Loucy (cell line): ENCODE measurements at regions not wholly inside any gene's neighbourhood (a gene's known extent, or its start where the extent isn't known, plus 50 kb on each side); places are given as distances from the start of the nearest gene placed in this dataset.

ENCODE experiments used
- H2AFZ ChIP-seq: fragments of 200-600 bp; sonication (generic); 2 replicates; pipeline ENCODE4 v1.6.0; 2016; ENCODE audit warnings: antibody characterized with exemption, mild to moderate bottlenecking, low read length, moderate library complexity
- H3F3A ChIP-seq: fragments of 200-600 bp; 2 replicates; pipeline ENCODE4 v1.6.0; 2016; ENCODE audit warnings: antibody characterized with exemption, low read depth, mild to moderate bottlenecking
- H3K27me3 ChIP-seq: fragments of 200-600 bp; sonication (generic); 2 replicates; pipeline ENCODE4 v1.6.1; 2014; ENCODE audit warnings: low read length, mild to moderate bottlenecking; ENCODE audit not compliant: insufficient read depth, poor library complexity, severe bottlenecking
- H3K36me3 ChIP-seq: fragments of 200-600 bp; sonication (generic); 2 replicates; pipeline ENCODE4 v1.6.1; 2016; ENCODE audit warnings: low read length; ENCODE audit not compliant: insufficient read depth
- H3K4me1 ChIP-seq: fragments of 200-600 bp; sonication (generic); 2 replicates; pipeline ENCODE4 v1.5.1; 2014; ENCODE audit warnings: low read length, mild to moderate bottlenecking; ENCODE audit not compliant: insufficient read depth, poor library complexity, severe bottlenecking
- H3K4me2 ChIP-seq: fragments of 200-600 bp; sonication (generic); 2 replicates; pipeline ENCODE4 v1.6.0; 2014; ENCODE audit warnings: antibody characterized with exemption, low read length, low read depth, mild to moderate bottlenecking; ENCODE audit not compliant: poor library complexity, severe bottlenecking
- H3K4me3 ChIP-seq: fragments of 200-600 bp; sonication (generic); 2 replicates; pipeline ENCODE4 v1.5.1; 2014; ENCODE audit warnings: low read length, mild to moderate bottlenecking, mixed read lengths; ENCODE audit not compliant: poor library complexity, severe bottlenecking
- H3K79me2 ChIP-seq: fragments of 200-600 bp; sonication (generic); 2 replicates; pipeline ENCODE4 v1.6.1; 2014; ENCODE audit warnings: low read length; ENCODE audit not compliant: insufficient read depth
- H3K9ac ChIP-seq: fragments of 200-600 bp; sonication (generic); 2 replicates; pipeline ENCODE4 v1.6.0; 2014; ENCODE audit warnings: mild to moderate bottlenecking, low read depth, low read length, moderate library complexity; ENCODE audit not compliant: poor library complexity, severe bottlenecking
- H3K9me2 ChIP-seq: fragments of 200-600 bp; sonication (generic); replicated peaks from 2 replicates; pipeline ENCODE4 v1.6.1; 2016; ENCODE audit warnings: low read depth, low read length, mixed read lengths
- H3K9me3 ChIP-seq: fragments of 200-600 bp; sonication (generic); 2 replicates; pipeline ENCODE4 v1.6.1; 2014; ENCODE audit warnings: mild to moderate bottlenecking, antibody characterized with exemption, low read length, low read depth; ENCODE audit not compliant: insufficient read depth
- H4K20me1 ChIP-seq: fragments of 200-600 bp; sonication (generic); 2 replicates; pipeline ENCODE4 v1.6.0; 2014; ENCODE audit warnings: antibody characterized with exemption, low read length, mild to moderate bottlenecking; ENCODE audit not compliant: insufficient read depth, poor library complexity, severe bottlenecking
- EZH2phosphoT487 ChIP-seq: fragments of 200-600 bp; IDR thresholded peaks from 2 replicates; pipeline ENCODE4 v1.6.1; 2018; ENCODE audit warnings: antibody characterized with exemption, mild to moderate bottlenecking, moderate library complexity, borderline replicate concordance
- TF ChIP-seq, protein P1 (sequence below): fragments of 200-600 bp; sonication (generic); conservative IDR thresholded peaks from 2 replicates; pipeline ENCODE4 v1.5.1; 2014; ENCODE audit warnings: mild to moderate bottlenecking, antibody characterized with exemption, low read length

DNA sequence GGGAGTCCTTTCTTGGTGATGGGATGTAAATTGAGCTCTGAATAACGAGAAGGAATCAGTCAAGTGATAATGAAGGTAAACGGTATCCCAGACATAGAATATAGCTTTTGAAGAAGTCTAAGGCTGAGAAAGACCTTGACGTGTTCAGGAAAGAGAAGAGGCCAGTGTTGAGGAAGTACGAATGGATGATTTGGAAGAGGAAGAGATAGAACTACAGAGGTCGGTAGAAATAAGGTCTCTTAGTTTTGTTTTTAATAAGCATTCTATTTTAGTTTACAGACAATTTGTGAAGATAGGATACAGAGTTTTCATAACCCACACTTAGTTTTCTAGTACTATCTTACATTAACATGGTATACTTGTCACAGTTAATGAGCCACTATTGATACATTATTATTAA, 1598.1 kb downstream of the FAM181B start:
- Histone ChIP-seq H3K9me2 (no peaks in the 10 kb centered on the region), H3K79me2 (no peaks in the 10 kb centered on the region), H3K27me3 (no peaks in the 10 kb centered on the region), H3K4me2 (no peak overlapping the region), H3K4me1 (no peaks in the 10 kb centered on the region), H3K36me3 (no peaks in the 10 kb centered on the region), H3K9ac (no peak overlapping the region), H3K4me3 (no peak overlapping the region), H4K20me1 (no peaks in the 10 kb centered on the region), H3F3A (no peaks in the 10 kb centered on the region), H2AFZ (no peak overlapping the region), H3K9me3 (no peaks in the 10 kb centered on the region)
- TF ChIP-seq, protein P1, sequence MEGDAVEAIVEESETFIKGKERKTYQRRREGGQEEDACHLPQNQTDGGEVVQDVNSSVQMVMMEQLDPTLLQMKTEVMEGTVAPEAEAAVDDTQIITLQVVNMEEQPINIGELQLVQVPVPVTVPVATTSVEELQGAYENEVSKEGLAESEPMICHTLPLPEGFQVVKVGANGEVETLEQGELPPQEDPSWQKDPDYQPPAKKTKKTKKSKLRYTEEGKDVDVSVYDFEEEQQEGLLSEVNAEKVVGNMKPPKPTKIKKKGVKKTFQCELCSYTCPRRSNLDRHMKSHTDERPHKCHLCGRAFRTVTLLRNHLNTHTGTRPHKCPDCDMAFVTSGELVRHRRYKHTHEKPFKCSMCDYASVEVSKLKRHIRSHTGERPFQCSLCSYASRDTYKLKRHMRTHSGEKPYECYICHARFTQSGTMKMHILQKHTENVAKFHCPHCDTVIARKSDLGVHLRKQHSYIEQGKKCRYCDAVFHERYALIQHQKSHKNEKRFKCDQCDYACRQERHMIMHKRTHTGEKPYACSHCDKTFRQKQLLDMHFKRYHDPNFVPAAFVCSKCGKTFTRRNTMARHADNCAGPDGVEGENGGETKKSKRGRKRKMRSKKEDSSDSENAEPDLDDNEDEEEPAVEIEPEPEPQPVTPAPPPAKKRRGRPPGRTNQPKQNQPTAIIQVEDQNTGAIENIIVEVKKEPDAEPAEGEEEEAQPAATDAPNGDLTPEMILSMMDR: no peak
- no peak for TF ChIP-seq EZH2phosphoT487

DNA sequence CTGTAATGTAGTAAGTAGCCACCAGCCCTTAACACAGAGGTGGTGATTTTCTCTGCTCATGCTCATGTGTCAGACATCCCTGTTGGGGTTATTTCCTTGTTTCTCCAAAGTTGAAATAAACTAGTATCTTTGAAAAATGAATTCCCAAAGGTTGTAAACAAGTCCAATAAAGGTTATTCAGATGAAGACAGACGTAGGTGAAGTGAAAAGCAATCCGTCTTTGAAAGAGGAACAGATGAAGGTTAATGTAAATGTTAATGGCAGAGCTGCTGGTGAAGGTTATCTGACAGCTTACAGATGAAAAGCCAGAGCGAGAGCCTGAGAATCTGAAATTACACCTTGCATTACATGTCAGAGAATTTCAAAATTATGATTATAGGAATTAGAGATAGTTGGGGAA, 1604.0 kb downstream of the FAM181B start:
- H3K4me3 ChIP-seq: no peak overlapping the region
- no peak overlapping the region for H3K4me2 ChIP-seq
- TF ChIP-seq, protein P1: no peak
- TF ChIP-seq EZH2phosphoT487: no peak
- H2AFZ ChIP-seq: no peak overlapping the region
- no peaks in the 10 kb centered on the region for H3K27me3 ChIP-seq
- H3K79me2 ChIP-seq: no peaks in the 10 kb centered on the region
- no peaks in the 10 kb centered on the region for H3K36me3 ChIP-seq
- H3F3A ChIP-seq: no peaks in the 10 kb centered on the region
- H3K9me2 ChIP-seq: no peaks in the 10 kb centered on the region
- no peaks in the 10 kb centered on the region for H4K20me1 ChIP-seq
- no peaks in the 10 kb centered on the region for H3K9me3 ChIP-seq
- H3K4me1 ChIP-seq: no peaks in the 10 kb centered on the region
- H3K9ac ChIP-seq: no peak overlapping the region

DNA sequence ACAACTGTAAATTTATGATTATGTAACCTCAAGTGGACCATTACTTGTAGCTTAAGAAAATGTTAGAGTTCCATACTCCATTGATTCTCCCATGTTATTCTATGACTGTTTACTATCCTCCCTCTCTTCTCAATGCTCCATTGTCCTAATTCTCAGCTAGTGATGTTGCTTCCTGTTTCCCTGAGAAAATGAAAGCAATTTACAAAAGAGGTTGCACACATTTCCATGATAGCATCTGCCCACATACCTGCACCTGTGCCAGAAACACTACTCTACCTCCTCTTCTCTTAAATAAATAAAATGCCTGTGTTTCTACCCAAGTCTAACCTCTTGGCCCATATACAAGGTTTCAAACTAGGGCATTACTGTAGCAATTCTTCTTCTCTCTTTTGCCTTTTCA, 1620.9 kb downstream of the FAM181B start:
- H3K9ac ChIP-seq: no peak overlapping the region
- H3K4me3 ChIP-seq: no peak overlapping the region
- no peak overlapping the region for H2AFZ ChIP-seq
- H4K20me1 ChIP-seq: no peaks in the 10 kb centered on the region
- no peaks in the 10 kb centered on the region for H3K9me3 ChIP-seq
- no peaks in the 10 kb centered on the region for H3F3A ChIP-seq
- H3K9me2 ChIP-seq: no peaks in the 10 kb centered on the region
- no peaks in the 10 kb centered on the region for H3K36me3 ChIP-seq
- H3K4me1 ChIP-seq: no peaks in the 10 kb centered on the region
- H3K79me2 ChIP-seq: no peaks in the 10 kb centered on the region
- no peak for TF ChIP-seq EZH2phosphoT487
- no peaks in the 10 kb centered on the region for H3K27me3 ChIP-seq
- H3K4me2 ChIP-seq: no peak overlapping the region

DNA sequence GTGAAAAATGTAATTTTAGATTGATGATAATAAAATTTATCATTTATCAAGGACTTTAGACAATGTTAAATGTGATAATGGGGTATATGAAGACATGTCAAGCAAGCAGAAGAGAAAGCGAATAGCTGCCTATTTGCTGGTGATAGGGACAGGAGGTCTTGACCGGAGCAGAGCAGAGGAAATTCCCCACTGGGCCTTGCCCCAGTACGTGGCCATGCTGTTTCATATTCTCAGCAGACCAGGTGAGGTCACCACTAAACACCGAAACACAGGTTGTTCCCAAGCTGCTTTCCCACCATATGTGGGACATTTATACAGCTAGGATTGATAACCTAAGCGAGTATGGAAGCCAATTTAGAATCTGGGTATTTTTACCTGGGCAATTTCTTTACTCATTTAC, 1629.6 kb downstream of the FAM181B start:
- Histone ChIP-seq H3K36me3 (no peaks in the 10 kb centered on the region), H3K4me2 (no peak overlapping the region), H3K4me3 (no peak overlapping the region), H3F3A (no peaks in the 10 kb centered on the region), H3K27me3 (no peaks in the 10 kb centered on the region), H3K9me3 (no peaks in the 10 kb centered on the region), H3K4me1 (no peaks in the 10 kb centered on the region), H3K79me2 (no peaks in the 10 kb centered on the region), H3K9ac (no peak overlapping the region), H3K9me2 (no peaks in the 10 kb centered on the region), H4K20me1 (no peaks in the 10 kb centered on the region), H2AFZ (no peak overlapping the region)
- TF ChIP-seq EZH2phosphoT487: no peak
- TF ChIP-seq, protein P1: no peak
